B cell (primary cell): ENCODE measurements at regions not wholly inside any gene's neighbourhood (a gene's known extent, or its start where the extent isn't known, plus 50 kb on each side); places are given as distances from the start of the nearest gene placed in this dataset.

Source experiments
- ATAC-seq: fragments of 200-7000 bp; cut with Tn5 transposase; one replicate; pipeline ENCODE4 v1.10.0; 2021; ENCODE audit warnings: low read depth, mild to moderate bottlenecking, moderate number of reproducible peaks, moderate library complexity
- CTCF ChIA-PET: fragments of 350-600 bp; sonication (Branson Sonifier 250); formaldehyde crosslinking; loops from one replicate; lab custom pipeline; 2021; ENCODE audit warnings: antibody characterized with exemption, inconsistent platforms; lab: Charles Lee
- POLR2A ChIA-PET: fragments of 350-600 bp; sonication (Branson Sonifier 250); formaldehyde crosslinking; loops from one replicate; lab custom pipeline; 2021; ENCODE audit warnings: antibody characterized with exemption; lab: Charles Lee
- DNase-seq: peaks from one replicate; pipeline ENCODE4 v3.0.0; 2013
- H2AFZ ChIP-seq: 2 replicates; pipeline ENCODE4 v1.6.1; 2012; ENCODE audit warnings: mild to moderate bottlenecking, low read depth, low read length; ENCODE audit not compliant: insufficient read depth, poor library complexity, severe bottlenecking
- H3K27ac ChIP-seq, 2 donors: 1 replicate in 1 of 2; 2 replicates in 1 of 2; pipeline ENCODE4 v1.5.1; 2012 to 2013; ENCODE audit warnings: low read length in 2 of 2, mild to moderate bottlenecking in 2 of 2, moderate library complexity in 1 of 2
- H3K27me3 ChIP-seq, 4 experiments: fragments of 200-600 bp in 1 of 4; sonication (generic) in 1 of 4; replicated peaks in 1 of 4; 1 replicate in 2 of 4; 2 replicates in 2 of 4; pipeline versions ENCODE4 v1.6.1 to v1.7.0; 2013 to 2016; ENCODE audit warnings: low read length in 3 of 4, mild to moderate bottlenecking in 2 of 4, mixed read lengths in 1 of 4, moderate library complexity in 1 of 4; ENCODE audit not compliant: insufficient read depth in 4 of 4, control insufficient read depth in 3 of 4; ENCODE audit errors: control extremely low read depth in 1 of 4
- H3K36me3 ChIP-seq, 2 experiments: replicated peaks in 1 of 2; 1 replicate in 1 of 2; 2 replicates in 1 of 2; pipeline versions ENCODE4 v1.6.1 to v1.7.1; 2013; ENCODE audit warnings: low read length in 1 of 2; ENCODE audit not compliant: insufficient read depth in 2 of 2, control insufficient read depth in 1 of 2; ENCODE audit errors: control extremely low read depth in 1 of 2, extremely low read depth in 1 of 2
- H3K4me1 ChIP-seq, 2 donors: fragments of 200-600 bp in 1 of 2; sonication (generic) in 1 of 2; 1 replicate in 1 of 2; 2 replicates in 1 of 2; pipeline versions ENCODE4 v1.5.1 to v1.6.1; 2013 to 2017; ENCODE audit warnings: low read length in 2 of 2; ENCODE audit not compliant: control insufficient read depth in 2 of 2, insufficient read depth in 2 of 2
- H3K4me2 ChIP-seq: replicated peaks from 2 replicates; pipeline ENCODE3; 2012; ENCODE audit warnings: mild to moderate bottlenecking, low read depth, low read length; ENCODE audit not compliant: poor library complexity, severe bottlenecking
- H3K4me3 ChIP-seq, 5 experiments: fragments of 200-600 bp in 1 of 5; sonication (generic) in 1 of 5; 1 replicate in 3 of 5; 2 replicates in 2 of 5; pipeline versions ENCODE4 v1.5.1 to v1.7.0; 2011 to 2016; ENCODE audit warnings: low read length in 4 of 5, mild to moderate bottlenecking in 4 of 5, low read depth in 2 of 5, control low read depth in 1 of 5, moderate library complexity in 1 of 5; ENCODE audit not compliant: insufficient read depth in 1 of 5; ENCODE audit errors: control extremely low read depth in 1 of 5, extremely low read depth in 1 of 5
- H3K79me2 ChIP-seq: fragments of 200-600 bp; sonication (generic); one replicate; pipeline ENCODE4 v1.6.0; 2016; ENCODE audit warnings: low read length; ENCODE audit not compliant: control insufficient read depth, insufficient read depth
- H3K9ac ChIP-seq: fragments of 200-600 bp; sonication (generic); 2 replicates; pipeline ENCODE4 v1.6.1; 2017; ENCODE audit warnings: mild to moderate bottlenecking, low read length, moderate library complexity
- H3K9me3 ChIP-seq, 3 donors: one replicate each; pipeline versions ENCODE4 v1.6.1 to v1.7.1; 2013; ENCODE audit warnings: low read length in 2 of 3; ENCODE audit not compliant: control insufficient read depth in 2 of 3, insufficient read depth in 1 of 3; ENCODE audit errors: control extremely low read depth in 1 of 3
- H4K20me1 ChIP-seq: 2 replicates; pipeline ENCODE4 v1.6.0; 2012; ENCODE audit warnings: mild to moderate bottlenecking, low read length; ENCODE audit not compliant: insufficient read depth, control insufficient read depth, poor library complexity, severe bottlenecking
- H3K27ac Mint-ChIP-seq: one replicate; pipeline ENCODE4 v1.8.0; 2021; ENCODE audit warnings: mixed read lengths
- H3K27me3 Mint-ChIP-seq: one replicate; pipeline ENCODE4 v1.8.0; 2021; ENCODE audit warnings: mixed read lengths
- H3K4me1 Mint-ChIP-seq: one replicate; pipeline ENCODE4 v1.8.0; 2021; ENCODE audit warnings: mixed read lengths
- H3K4me3 Mint-ChIP-seq: one replicate; pipeline ENCODE4 v1.8.0; 2021; ENCODE audit warnings: mixed read lengths
- H3K9me3 Mint-ChIP-seq: one replicate; pipeline ENCODE4 v1.8.0; 2022; ENCODE audit warnings: mixed read lengths; ENCODE audit not compliant: insufficient read depth
- CTCF ChIP-seq: fragments of 200-600 bp; IDR thresholded peaks from one replicate; pipeline ENCODE4 v1.8.0; 2022; ENCODE audit warnings: antibody characterized with exemption, mild to moderate bottlenecking
- EZH2 ChIP-seq: IDR thresholded peaks from 2 replicates; pipeline ENCODE4 v1.6.1; 2012; ENCODE audit warnings: borderline replicate concordance, low read depth, mild to moderate bottlenecking, moderate library complexity, low read length; ENCODE audit not compliant: insufficient read depth, poor library complexity, severe bottlenecking
- WGBS: methylation state at CpG from one replicate; pipeline ENCODE4 v1.1.5; 2013; ENCODE audit warnings: missing lambda C conversion rate; ENCODE audit not compliant: insufficient coverage; 5-methylcytosine and 5-hydroxymethylcytosine counted together
- intact Hi-C: fragments of 100-400 bp; cut with micrococcal nuclease; formaldehyde crosslinking; loops from one replicate; pipeline ENCODE4 v1.10.0; 2022

DNA sequence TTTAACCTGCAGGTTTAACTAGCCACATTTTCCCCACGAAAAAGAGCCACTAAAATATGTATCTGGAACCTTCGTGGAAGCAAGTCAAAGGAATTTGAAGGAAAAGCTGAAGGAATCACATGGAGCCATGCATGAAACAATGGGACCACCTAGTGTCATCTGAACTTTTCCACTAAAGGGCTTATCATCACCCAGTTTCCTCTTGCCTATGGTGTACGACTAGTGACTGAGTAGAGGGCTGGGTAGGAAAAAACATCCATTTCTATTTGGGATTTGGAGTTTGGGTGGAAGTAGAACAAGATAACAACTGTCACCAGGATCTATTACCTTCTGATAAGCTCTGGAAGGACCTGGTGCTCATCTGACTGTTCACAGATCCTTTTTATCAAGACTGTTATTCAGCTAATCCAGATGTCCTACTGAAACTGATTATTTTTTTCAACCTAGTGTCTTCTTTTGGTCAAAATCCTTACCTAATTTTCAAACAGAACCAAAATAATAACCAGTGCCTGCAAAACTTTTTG, 153.2 kb upstream of the COL1A2 start:
- Histone ChIP-seq H4K20me1 (no peaks in the 10 kb centered on the region), H3K4me2 (no peak overlapping the region), H3K27ac (no peak overlapping the region), H3K27me3 (no peaks in the 10 kb centered on the region), H3K4me3 (no peak overlapping the region), H2AFZ (no peak overlapping the region), H3K79me2 (no peaks in the 10 kb centered on the region), H3K9me3 (no peaks in the 10 kb centered on the region), H3K4me1 (no peaks in the 10 kb centered on the region), H3K36me3 (no peaks in the 10 kb centered on the region), H3K9ac (no peak overlapping the region)
- Mint-ChIP-seq H3K27me3 (peaks cover 8% of the 10 kb centered on the region), H3K27ac (no peak overlapping the region), H3K4me3 (no peak overlapping the region), H3K4me1 (peaks cover 2% of the 10 kb centered on the region), H3K9me3 (no peaks in the 10 kb centered on the region)
- intact Hi-C loops: no loop called here
- DNase-seq: no peak
- ChIA-PET CTCF (no interaction called here), POLR2A (no interaction called here)
- no peak for ATAC-seq
- 60% methylated on average over 1 of the region's 3 CpGs for WGBS
- TF ChIP-seq EZH2 (no peak), CTCF (no peak)

DNA sequence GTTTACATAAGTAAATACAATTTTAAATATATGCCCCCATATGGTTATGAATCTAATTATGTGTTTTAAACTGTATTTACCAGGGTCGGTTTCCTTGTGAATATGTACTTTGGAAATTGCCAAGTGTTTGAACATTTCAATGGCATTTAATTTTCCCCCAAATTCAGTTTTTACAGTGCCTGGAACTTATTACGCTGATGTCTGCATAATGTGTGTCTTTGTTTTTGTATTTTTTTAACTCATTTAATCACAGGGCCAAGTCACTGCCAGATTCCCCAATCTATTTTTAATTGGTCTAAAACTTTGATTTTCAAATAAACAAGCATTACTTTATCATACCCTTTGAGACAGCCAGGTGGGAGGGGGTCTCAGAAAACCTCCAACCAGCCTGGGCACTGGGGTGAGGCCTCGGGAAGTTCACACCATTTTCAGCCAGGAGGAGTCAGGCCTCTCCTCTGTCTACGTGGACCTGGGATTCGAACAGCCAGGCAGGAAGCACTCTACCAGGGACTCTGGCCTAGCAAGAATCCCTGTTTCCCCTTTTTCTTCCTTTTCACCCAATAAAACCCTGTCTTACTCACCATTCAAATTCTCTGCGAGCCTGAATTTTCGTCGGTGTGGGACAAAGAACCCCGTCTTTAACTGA, 151.5 kb upstream of the COL1A2 start:
- no peaks in the 10 kb centered on the region for H4K20me1 ChIP-seq
- WGBS: 89% methylated on average over 7 of the region's 9 CpGs
- H3K4me2 ChIP-seq: no peak overlapping the region
- DNase-seq (no peak), ATAC-seq (no peak)
- no peak overlapping the region for H3K9ac ChIP-seq
- no peak overlapping the region for H3K27ac ChIP-seq
- no peaks in the 10 kb centered on the region for H3K36me3 ChIP-seq
- no peak for TF ChIP-seq CTCF
- no peak for TF ChIP-seq EZH2
- H3K27me3 ChIP-seq: no peaks in the 10 kb centered on the region
- H3K4me3 ChIP-seq: no peak overlapping the region
- H3K9me3 ChIP-seq: no peaks in the 10 kb centered on the region
- no peaks in the 10 kb centered on the region for H3K9me3 Mint-ChIP-seq
- no peak overlapping the region for H3K4me3 Mint-ChIP-seq
- no peak overlapping the region for H3K27ac Mint-ChIP-seq
- ChIA-PET POLR2A (no interaction called here), CTCF (no interaction called here)
- no peaks in the 10 kb centered on the region for H3K4me1 ChIP-seq
- intact Hi-C loops: no loop called here
- no peaks in the 10 kb centered on the region for H3K79me2 ChIP-seq
- peaks cover 2% of the 10 kb centered on the region for H3K4me1 Mint-ChIP-seq
- H3K27me3 Mint-ChIP-seq: no peaks in the 10 kb centered on the region
- no peak overlapping the region for H2AFZ ChIP-seq
